GM19463 (cell line): ENCODE measurements at regions not wholly inside any gene's neighbourhood (a gene's known extent, or its start where the extent isn't known, plus 50 kb on each side); places are given as distances from the start of the nearest gene placed in this dataset.
A peak's percentile ranks its signal among the peaks of the same experiment; 100 is the strongest.

ENCODE experiments used
- ATAC-seq: cut with Tn5 transposase; IDR thresholded peaks from one replicate; pipeline ENCODE4 v1.9.1; 2021; ENCODE audit warnings: mild to moderate bottlenecking, moderate library complexity; ENCODE audit not compliant: unreplicated experiment

GRCh38 chr9:79001012-79001411, 570.8 kb upstream of the TLE4 start:
- ATAC-seq = no peak

- no peak for ATAC-seq
Observed at GRCh38 chr9:79003514-79003913, 568.3 kb upstream of the TLE4 start.

- no peak for ATAC-seq
Observed at GRCh38 chr9:79004032-79004431, 567.7 kb upstream of the TLE4 start.

GRCh38 chr9:79006546-79006945, 565.2 kb upstream of the TLE4 start:
- ATAC-seq = no peak

GRCh38 chr9:79007701-79008483, 563.9 kb upstream of the TLE4 start:
- ATAC-seq = peak; percentile 62

GRCh38 chr9:79008916-79009315, 562.8 kb upstream of the TLE4 start:
- ATAC-seq = no peak

GRCh38 chr9:79011461-79011860, 560.3 kb upstream of the TLE4 start:
- ATAC-seq = no peak

GRCh38 chr9:79012561-79012960, 559.2 kb upstream of the TLE4 start:
- no peak for ATAC-seq

GRCh38 chr9:79013715-79014610, 557.8 kb upstream of the TLE4 start:
- no peak for ATAC-seq

- no peak for ATAC-seq
Observed at GRCh38 chr9:79014929-79015699, 556.7 kb upstream of the TLE4 start.

- ATAC-seq = no peak
Observed at GRCh38 chr9:79015951-79016350, 555.8 kb upstream of the TLE4 start.

GRCh38 chr9:79020276-79020675, 551.5 kb upstream of the TLE4 start:
- no peak for ATAC-seq

- ATAC-seq = no peak
Observed at GRCh38 chr9:79021084-79021483, 550.7 kb upstream of the TLE4 start.

GRCh38 chr9:79023134-79023580, 548.6 kb upstream of the TLE4 start:
- no peak for ATAC-seq

- ATAC-seq = peak; percentile 64
Observed at GRCh38 chr9:79026316-79026715, 545.4 kb upstream of the TLE4 start.

- no peak for ATAC-seq
Observed at GRCh38 chr9:79028101-79028500, 543.7 kb upstream of the TLE4 start.

GRCh38 chr9:79034583-79034982, 537.2 kb upstream of the TLE4 start:
- ATAC-seq = no peak

- no peak for ATAC-seq
Observed at GRCh38 chr9:79037338-79037737, 534.4 kb upstream of the TLE4 start.

- no peak for ATAC-seq
Observed at GRCh38 chr9:79040671-79041070, 531.1 kb upstream of the TLE4 start.

GRCh38 chr9:79041266-79041665, 530.5 kb upstream of the TLE4 start:
- no peak for ATAC-seq

- ATAC-seq = no peak
Observed at GRCh38 chr9:79043916-79044315, 527.8 kb upstream of the TLE4 start.
